ENCODE measurements at regions not wholly inside any gene's neighbourhood (a gene's known extent, or its start where the extent isn't known, plus 50 kb on each side); places are given as distances from the start of the nearest gene placed in this dataset.

- TF ChIP-seq POLR2AphosphoS5 (IDR thresholded peaks at IDR 0.05) = no peak
- no peak for TF ChIP-seq CTCF (IDR thresholded peaks at IDR 0.05)
- no peak for TF ChIP-seq POLR2A (IDR thresholded peaks at IDR 0.05; ENCODE audit: low read depth)
- TF ChIP-seq EP300 (IDR thresholded peaks at IDR 0.05) = no peak
Observed at GRCh38 chr2:151171186-151171585, 90.5 kb downstream of the RBM43 start.

All from esophagus muscularis mucosa (tissue), 4 donors.